Activated gamma-delta T cell (primary cell): ENCODE measurements at regions not wholly inside any gene's neighbourhood (a gene's known extent, or its start where the extent isn't known, plus 50 kb on each side); places are given as distances from the start of the nearest gene placed in this dataset.

Experiments
- DNase-seq: peaks from one replicate; lab custom pipeline; 2025; lab: John Stamatoyannopoulos, UW

DNA sequence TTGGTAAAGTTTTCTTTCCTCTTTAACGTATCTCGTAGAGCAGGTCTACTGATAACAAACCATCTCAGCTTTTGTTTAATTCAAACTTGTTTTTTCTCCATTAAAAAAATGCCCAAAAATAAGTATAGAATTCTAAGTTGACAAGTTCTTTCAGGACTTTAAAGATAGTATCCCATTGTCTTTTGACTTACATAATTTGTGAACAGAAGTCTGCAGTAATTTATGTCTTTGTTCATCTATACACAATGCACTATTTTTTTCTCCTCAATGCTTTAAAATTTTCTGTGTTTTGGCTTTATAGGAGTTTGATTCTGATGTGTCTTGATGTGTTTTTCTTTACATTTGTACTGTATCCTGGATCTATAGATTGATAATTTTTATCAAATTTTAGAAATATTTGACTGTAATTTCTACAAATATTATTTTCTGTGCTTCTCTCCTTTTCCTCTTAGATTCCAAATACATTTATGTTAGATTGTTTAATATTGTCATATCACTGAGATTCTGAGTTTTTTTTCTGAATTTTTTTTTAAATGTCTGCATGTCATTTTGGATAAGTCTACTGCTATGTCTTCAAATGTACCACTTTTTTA, 143.3 kb downstream of the FTCDNL1 start:
- DNase-seq: no peak

DNA sequence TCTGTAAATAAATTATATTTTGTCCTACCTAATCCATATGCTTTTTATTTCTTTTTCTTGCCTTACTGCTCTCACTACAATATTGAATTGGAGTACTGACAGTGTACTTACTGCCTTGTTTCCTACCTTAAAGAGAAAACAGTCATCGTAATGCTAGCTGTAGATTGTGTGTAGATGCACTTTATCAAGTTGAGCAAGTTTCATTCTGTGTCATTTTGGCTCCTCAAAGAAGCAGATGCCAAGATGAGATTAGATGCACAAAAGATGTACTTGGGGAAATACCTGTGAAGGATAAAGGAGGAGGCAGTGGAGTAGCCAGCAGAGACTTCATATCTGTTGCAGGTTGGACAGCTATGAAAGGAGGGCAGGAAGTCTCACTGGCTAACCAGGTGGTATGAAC, 145.5 kb downstream of the FTCDNL1 start:
- DNase-seq: no peak

DNA sequence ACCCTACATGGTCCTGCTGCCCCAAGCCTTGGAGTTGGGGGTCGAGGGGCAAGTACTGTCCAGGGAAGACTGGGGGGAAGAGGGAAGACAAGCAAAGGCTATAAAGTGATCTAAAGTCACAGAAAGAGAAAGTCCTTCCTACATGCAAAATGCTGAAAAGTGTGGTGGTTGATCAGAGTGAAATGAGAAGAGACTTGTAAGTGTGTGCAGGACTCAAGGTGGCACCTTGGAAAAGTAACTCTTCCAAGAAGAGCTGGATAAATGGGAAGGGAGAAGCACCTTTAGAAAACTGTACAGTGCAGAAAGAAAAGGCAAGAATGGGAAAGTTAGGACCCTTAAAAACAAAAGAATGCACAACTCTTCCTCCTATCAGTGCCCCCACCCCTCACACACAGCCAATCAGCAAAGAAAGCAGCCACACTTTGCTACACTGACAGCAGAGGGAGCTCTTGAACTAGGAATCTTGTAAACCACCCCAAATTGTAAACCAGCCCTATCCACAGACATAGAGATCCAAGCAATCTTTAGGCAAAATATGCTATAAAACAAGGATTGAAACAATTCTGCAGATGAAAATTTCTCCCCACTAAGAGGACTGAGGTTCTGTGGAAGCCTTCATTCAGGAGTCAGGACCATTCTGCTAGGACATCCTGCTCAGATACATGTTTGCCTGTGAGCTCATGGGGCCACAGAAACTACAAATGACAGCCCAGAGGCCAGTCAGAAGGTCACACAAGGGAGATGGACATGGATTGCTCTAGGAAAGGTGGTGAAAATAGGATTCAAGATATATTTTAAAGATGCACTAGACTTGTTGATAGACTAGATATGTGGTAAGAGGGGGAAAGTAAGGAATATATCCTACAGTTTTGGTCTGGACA, 146.4 kb downstream of the FTCDNL1 start:
- DNase-seq: no peak

DNA sequence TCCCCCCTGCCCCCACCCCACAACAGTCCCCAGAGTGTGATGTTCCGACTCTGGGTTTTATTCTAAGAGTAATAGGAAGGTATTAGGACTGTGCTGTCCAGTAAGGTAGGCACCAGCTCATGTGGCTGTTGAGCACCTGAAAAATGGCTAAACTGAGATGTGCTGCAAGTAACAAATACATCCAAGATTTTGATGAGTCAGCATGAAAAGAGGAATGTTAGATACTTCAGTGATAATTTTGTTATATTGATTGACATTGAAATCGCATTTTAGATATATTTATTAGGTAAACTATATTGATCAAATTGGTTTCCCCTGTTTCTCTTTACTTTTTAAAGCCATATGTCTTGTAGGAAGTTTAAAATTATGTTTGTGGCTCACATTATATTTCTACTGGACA, 147.8 kb downstream of the FTCDNL1 start:
- no peak for DNase-seq

DNA sequence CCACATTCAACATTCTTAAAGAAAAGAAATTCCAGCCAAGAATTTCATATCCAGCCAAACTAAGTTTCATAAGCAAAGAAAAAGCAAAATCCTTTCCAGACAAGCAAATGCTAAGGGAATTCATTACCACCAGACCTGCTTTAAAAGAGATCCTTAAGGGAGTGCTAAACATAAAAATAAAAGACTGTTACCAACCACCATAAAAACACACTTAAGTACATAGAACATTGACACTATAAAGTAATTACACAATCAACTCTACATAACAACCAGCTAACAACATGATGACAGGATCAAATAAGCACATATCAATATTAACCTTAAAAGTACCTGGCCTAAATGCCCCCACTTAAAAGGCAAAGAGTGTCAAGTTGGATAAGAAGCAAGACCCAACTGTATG, 153.5 kb downstream of the FTCDNL1 start:
- DNase-seq: no peak

DNA sequence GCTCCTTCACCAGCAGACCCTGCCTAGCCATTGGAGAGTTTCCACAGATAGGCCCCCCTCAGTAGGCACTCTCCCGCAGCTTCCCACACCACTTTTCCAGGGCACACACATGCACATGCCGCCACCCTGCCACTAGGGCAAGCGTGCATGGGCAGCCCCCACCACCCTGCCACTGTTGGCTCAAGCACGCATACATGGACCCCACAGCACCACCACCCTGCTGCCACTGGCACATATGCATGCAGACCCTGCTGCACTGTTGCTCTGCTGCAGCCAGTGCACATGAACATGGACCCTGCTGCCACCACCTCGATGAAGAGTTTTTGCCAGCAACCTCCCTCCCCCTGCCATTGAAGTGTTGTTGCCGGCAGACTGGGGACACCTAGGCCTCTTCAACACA, 154.9 kb downstream of the FTCDNL1 start:
- no peak for DNase-seq

DNA sequence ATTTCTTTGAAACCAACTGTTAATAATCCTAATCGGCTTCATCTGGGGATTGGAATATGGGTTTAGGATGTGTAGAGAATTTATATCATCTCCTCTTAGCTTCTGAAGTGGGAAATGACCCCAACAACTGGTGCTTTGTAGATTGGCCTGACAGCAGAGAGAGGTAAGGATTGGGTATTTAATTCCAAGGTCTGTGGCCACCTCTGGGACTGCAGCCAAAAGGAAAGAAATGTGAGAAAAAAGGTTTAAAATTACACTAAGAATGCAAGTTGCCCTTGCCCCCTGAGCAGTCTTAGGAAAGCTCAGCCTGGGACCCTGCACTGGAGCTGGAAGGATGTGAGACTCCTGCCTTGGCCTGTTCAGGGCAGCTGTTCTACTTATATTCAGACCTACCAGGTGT, 157.1 kb downstream of the FTCDNL1 start:
- no peak for DNase-seq

DNA sequence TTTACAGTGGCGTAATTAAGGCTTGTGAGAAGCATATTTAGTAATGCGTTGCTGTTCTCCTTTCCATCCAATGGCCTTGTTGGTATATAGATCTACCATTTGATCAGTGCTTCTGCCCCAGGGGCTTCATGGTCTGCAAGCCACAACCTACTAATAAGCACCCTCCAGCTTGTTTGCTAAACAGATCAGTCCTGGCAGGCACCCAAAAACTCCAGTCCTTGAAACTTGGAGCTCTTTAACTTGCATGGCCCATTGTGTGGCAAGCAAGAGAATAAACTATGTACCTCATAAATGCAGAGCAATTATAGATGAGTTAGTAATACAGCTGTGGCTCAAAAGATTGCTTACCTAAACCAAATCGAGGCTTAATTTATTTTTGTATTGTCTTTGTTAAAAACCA, 158.5 kb downstream of the FTCDNL1 start:
- no peak for DNase-seq

DNA sequence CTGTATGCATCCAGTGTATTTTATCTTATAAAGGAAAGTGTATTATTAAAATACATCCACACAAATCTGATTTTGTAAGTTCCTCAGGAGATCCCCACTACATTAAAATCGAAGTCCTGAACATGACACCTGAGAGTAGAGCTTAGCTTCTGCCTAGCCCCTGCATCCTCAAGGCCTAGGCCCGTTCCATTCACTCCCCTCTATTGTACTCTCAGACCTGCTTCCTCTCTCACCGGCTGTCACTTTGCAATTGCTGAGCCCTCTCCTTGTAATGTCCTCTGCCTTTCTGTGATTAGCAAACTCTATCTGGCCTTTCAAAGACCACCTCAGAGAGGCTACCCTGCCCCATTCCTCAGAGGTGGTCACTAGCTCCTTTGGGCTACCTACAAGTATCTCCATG, 160.8 kb downstream of the FTCDNL1 start:
- DNase-seq: no peak

DNA sequence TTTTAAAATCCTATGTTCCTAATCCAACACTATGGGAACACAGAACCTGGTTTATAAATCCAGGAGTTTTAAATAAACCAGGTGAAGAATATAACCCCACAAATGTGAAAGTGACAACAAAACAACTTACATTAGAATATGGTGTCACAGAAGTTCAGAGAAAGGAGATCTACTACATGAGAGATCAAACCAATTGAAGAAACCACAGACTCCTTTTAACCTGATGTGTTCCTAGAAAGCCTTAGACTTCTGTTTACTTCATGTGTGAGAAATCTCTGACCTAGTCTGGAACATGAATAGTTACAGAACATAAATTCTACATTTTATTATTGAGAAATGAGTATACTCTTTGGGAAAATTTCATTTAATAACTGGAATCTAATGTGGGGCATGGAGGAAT, 165.3 kb downstream of the FTCDNL1 start:
- no peak for DNase-seq

DNA sequence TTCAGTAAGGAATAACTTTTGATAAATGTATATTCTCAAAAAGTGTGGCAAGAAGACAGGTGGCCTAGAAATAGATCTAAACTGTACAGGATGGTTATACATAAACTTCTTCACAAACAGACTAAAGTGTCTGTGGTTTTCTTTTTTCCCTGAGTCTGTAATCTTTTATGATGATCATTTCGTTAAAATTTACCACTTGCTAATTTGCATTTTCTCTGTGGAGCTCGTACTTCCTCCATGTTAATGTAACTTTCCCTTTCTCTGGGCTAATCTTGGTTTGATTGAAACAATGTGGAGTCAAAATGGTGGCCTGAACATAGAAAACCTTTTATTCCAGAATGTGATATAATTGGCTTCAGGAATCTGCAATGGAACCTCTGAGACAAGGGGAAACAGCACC, 166.2 kb downstream of the FTCDNL1 start:
- DNase-seq: no peak

DNA sequence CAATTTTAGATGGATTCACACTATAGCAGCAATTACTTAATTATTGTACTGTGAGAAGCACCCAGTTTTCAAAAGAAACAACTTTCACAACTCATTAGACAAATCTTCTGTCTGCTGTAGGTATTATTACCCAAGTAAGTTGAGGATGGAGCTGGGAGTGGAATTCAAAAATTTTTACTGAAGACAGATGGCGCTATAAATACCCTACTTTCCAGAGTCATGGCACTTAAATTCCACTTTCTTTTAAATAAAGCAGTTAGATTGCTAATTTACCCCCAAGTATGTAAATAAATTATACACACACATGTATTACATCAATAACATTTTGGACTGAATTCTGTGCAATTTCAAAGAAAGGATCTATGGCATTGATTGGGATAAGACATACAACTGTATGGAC, 166.8 kb downstream of the FTCDNL1 start:
- no peak for DNase-seq

DNA sequence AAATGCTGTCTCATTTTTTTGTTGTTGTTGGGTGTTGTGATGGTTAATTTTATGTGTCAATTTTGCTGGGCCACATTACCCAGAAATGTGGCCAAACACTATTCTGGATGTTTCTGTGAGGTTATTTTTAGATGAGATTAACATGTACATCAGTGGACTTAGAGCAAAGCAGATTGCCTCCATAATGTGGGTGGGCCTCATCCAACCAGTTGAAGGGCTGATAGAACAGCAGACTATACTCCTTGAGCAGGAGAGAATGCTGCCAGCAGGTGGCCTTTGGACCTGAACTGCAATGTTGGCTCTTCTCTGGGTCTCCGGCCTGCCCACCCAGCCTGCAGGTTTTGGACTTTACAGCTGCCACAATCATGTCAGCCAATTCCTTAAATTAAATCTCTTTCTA, 169.0 kb downstream of the FTCDNL1 start:
- no peak for DNase-seq

DNA sequence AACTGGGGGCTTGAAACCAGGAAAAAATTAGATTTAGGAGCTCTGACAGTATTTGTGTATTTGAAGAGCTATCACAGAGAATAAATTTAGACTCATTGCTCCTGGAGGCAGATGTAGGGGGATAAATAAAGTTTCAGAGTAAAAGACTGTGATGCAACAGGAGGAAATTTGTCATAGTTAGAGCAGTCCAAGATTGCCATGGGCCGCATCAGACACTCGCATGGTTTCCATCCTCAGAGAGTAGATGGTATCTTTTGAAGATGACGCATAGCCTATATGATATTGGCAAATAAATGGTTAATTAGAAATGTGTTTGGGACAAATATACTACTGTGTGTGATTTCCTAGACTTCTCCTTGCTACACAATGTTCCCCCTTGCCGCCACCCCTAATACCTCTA, 170.5 kb downstream of the FTCDNL1 start:
- no peak for DNase-seq

DNA sequence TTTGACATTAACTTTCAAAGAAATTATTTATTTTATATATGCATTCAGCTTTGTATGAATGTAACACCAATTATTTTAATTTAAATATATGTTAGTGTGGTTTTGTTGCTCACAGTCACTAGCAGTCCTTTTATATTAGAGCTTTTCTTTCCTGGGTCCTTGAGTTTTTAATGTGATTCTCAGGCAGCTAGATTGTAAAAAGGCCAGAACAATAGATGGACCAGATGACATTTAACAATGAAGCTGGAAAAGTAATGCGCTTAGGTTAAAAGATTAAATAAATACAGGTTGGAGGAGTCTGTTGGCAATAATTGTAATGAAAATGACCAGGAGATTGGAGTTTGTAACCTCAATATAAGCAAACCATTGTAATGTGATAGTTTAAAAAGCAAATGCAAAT, 171.1 kb downstream of the FTCDNL1 start:
- no peak for DNase-seq

DNA sequence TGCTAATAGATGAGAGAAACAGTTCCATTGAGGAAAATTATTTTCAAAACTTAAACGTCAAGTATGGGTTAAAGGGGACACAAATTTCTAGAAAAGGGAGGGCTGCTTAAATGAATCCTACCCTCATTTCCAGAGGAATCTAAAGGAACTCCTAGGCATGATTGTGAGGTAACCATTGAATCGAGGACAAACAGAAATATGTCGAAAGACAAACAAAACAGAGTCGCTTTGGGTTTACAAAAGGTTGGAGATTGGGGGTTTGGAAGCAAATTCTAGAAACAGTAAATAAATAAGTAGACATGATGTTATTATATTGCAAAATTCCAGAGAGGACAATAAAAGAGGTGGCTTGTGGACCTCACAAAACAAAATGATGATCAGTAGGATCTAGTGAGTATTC, 173.1 kb downstream of the FTCDNL1 start:
- DNase-seq: no peak

DNA sequence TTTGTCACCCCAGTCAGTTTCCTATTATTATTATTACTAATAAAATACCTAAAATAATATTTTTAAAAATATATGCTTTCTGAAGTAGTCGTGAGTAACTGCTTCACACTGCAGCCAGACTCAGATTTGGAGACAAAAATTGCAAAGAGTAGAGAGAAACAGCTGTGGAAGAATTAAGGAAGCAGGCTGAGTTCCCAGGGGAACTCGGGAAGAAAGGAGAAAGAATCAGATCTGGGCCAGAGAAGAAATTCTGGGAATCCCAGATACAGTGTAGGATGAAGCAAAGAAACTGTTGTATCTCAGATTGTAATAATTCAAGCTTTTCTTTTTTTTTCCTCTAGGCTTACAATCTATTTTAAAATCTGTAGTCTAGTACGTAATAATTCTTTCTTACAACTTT, 182.3 kb downstream of the FTCDNL1 start:
- DNase-seq: no peak

DNA sequence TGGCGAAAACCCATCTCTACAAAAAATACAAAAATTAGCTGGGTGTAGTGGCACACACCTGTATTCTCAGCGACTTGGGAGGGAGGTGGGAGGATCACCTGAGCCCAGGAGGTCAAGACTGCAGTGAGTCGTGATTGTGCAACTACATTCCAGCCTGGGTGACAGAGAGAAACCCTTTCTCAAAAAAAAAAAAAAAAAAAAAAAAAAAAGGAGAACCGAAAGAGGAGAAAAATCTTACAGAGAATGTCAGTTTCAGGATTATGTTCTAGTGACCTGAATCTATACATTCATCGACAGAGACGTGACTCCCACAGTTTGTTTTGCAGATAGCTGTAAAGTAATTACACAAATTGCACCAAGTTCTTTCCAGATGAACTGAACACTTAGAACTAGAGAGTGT, 187.8 kb downstream of the FTCDNL1 start:
- no peak for DNase-seq

DNA sequence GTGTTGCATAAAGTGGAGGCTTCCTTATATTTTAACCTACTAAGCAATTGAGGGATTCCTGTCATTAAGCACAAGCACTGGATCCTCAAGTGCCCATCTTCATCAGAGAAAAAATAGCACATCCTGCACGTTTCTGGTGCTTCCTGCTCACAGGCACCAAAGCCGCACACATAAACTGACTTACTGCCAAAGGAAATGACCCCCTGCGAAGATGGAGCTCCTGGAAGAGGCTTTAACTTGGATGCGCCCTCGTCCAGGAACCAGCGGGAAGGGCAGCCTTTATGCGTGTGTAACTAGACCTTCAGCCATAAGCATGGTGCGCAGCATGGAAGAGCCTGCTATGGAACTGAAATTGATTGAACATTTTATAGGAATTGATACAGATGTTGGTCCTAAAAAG, 188.7 kb downstream of the FTCDNL1 start:
- no peak for DNase-seq

DNA sequence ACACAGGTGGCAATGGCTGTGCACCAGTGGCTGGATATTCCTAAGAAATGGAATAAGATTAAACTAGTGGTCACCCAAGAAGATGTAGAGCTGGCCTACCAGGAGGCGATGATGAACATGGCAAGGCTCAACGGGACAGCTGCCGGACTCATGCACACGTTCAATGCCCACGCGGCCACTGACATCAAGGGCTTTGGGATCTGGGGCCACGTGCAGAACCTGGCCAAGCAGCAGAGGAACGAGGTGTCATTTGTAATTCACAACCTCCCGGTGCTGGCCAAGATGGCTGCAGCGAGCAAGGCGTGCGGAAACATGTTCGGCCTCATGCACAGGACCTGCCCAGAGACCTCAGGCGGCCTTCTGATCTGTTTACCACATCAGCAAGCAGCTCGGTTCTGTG, 190.8 kb downstream of the FTCDNL1 start:
- DNase-seq: no peak

DNA sequence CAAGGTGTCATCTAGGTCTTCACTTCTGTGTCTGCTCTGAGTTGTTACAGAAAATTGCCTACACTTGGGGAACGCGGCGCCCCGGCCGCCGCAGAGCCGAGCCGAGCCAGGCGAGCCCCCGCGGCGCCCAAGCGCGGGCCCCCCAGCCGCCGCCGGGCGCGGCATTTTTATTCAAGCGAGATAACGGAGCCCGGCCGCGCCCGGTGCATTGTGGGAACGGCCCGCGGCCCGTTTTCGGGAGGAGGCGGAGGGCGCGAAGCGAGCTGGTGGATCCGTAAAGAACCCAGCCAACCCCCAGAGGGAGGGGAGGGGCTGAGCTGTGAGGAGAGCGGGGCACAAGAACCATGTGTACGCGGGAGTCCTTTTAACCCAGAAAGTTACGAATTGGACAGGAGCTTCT, 191.8 kb downstream of the FTCDNL1 start:
- no peak for DNase-seq

DNA sequence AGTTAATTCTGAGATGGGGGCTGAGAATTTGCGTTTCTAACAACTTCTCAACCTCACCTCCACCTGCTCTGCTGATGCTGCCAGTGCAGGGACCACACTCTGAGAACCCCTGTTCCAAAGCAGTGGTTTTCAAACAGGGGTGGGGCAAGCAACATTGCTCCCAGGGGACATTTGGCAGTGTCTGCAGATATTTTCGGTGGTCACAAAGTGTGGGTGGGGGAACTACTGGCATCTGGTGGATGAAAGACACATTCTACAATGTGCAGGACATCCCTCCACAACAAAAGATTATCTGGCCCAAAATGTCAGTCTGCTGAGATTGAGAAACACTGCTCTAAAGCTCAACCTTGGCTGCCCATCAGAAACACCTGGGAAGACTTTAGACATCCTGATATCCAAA, 188.7 kb upstream of the SATB2 start:
- no peak for DNase-seq

DNA sequence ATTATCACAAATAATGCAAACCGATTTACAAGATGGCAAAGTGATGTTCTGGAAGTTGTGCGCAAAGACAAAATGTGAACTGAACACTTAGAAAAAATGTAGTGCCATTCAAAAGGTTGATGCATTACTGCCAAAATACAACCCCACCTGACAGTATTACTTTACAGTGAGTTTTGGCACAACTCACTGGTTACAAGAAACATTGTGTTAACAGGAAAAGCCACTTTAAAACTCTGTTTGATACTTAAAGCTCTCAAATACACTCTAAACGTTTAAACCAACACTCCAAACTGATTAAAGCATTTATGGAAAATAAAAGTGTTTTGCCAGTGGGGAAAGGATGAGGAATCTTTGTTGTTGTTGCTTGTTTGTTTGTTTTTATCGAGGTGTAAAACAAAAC, 173.4 kb upstream of the SATB2 start:
- DNase-seq: no peak

DNA sequence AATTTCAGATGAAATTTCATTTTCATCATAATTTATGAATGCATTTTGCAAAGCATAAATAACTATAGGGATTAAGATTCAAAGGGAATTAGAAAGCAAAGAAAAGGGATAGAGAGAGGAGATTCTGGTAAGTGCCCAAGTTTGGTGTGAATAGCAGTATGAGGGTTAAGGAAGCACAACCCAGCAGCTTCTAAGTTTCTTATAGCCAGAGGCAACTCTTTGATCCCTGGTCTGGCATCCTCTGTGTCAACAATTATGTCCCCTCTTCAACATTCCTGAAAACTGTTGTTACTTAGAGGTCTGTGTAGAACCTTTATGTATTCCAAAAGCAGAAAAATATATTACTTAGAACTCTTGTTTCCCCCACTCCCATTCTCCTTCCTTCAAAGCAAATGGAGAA, 171.6 kb upstream of the SATB2 start:
- DNase-seq: no peak
